ENCODE measurements at regions not wholly inside any gene's neighbourhood (a gene's known extent, or its start where the extent isn't known, plus 50 kb on each side); places are given as distances from the start of the nearest gene placed in this dataset.

GRCh38 chr17:33776903-33777302, 478.2 kb upstream of the CCL2 start:
- DNase-seq (ENCODE audit: low read depth in 2 of 2), result no peak

GRCh38 chr17:33777674-33778073, 477.4 kb upstream of the CCL2 start:
- DNase-seq (ENCODE audit: low read depth in 2 of 2), result no peak

GRCh38 chr17:33778505-33779233, 476.4 kb upstream of the CCL2 start:
- no peak for DNase-seq (ENCODE audit: low read depth in 2 of 2)

- DNase-seq (ENCODE audit: low read depth in 2 of 2), result peak; percentile 1 to 8
Measured at GRCh38 chr17:33779234-33779591, 475.9 kb upstream of the CCL2 start.

GRCh38 chr17:33785281-33785680, 469.8 kb upstream of the CCL2 start:
- no peak for DNase-seq (ENCODE audit: low read depth in 2 of 2)

GRCh38 chr17:33786478-33786877, 468.6 kb upstream of the CCL2 start:
- DNase-seq (ENCODE audit: low read depth in 2 of 2), result no peak

- no peak for DNase-seq (ENCODE audit: low read depth in 2 of 2)
Measured at GRCh38 chr17:33789658-33790057, 465.4 kb upstream of the CCL2 start.

GRCh38 chr17:33797181-33797580, 457.9 kb upstream of the CCL2 start:
- no peak for DNase-seq (ENCODE audit: low read depth in 2 of 2)

- no peak for DNase-seq (ENCODE audit: low read depth in 2 of 2)
Measured at GRCh38 chr17:33798308-33798707, 456.8 kb upstream of the CCL2 start.

GRCh38 chr17:33802349-33803198, 452.5 kb upstream of the CCL2 start:
- DNase-seq (ENCODE audit: low read depth in 2 of 2), result no peak

- DNase-seq (ENCODE audit: low read depth in 2 of 2), result no peak
Measured at GRCh38 chr17:33803199-33803685, 451.8 kb upstream of the CCL2 start.

- no peak for DNase-seq (ENCODE audit: low read depth in 2 of 2)
Measured at GRCh38 chr17:33803686-33804085, 451.4 kb upstream of the CCL2 start.

GRCh38 chr17:33804401-33804800, 450.7 kb upstream of the CCL2 start:
- no peak for DNase-seq (ENCODE audit: low read depth in 2 of 2)

- no peak for DNase-seq (ENCODE audit: low read depth in 2 of 2)
Measured at GRCh38 chr17:33806631-33807030, 448.5 kb upstream of the CCL2 start.

GRCh38 chr17:33809748-33810147, 445.3 kb upstream of the CCL2 start:
- no peak for DNase-seq (ENCODE audit: low read depth in 2 of 2)

GRCh38 chr17:33811004-33811760, 443.9 kb upstream of the CCL2 start:
- DNase-seq (ENCODE audit: low read depth in 2 of 2), result no peak

- no peak for DNase-seq (ENCODE audit: low read depth in 2 of 2)
Measured at GRCh38 chr17:33811984-33812577, 443.0 kb upstream of the CCL2 start.

- no peak for DNase-seq (ENCODE audit: low read depth in 2 of 2)
Measured at GRCh38 chr17:33814852-33815251, 440.2 kb upstream of the CCL2 start.

GRCh38 chr17:33816036-33816435, 439.0 kb upstream of the CCL2 start:
- DNase-seq (ENCODE audit: low read depth in 2 of 2), result no peak

- no peak for DNase-seq (ENCODE audit: low read depth in 2 of 2)
Measured at GRCh38 chr17:33816842-33817617, 438.1 kb upstream of the CCL2 start.

- no peak for DNase-seq (ENCODE audit: low read depth in 2 of 2)
Measured at GRCh38 chr17:33819539-33819938, 435.5 kb upstream of the CCL2 start.

All from stimulated activated CD4-positive, alpha-beta T cell treated with anti-CD3 and anti-CD28 coated beads, Interleukin-1b, Interleukin-23, amount 100 ng/mL, for 1 hour (primary cell).